NT2/D1 (cell line): ENCODE measurements at regions not wholly inside any gene's neighbourhood (a gene's known extent, or its start where the extent isn't known, plus 50 kb on each side); places are given as distances from the start of the nearest gene placed in this dataset.

Experiments used
- YY1 ChIP-seq: IDR thresholded peaks from 2 replicates; pipeline ENCODE4 v1.6.1; 2011; ENCODE audit not compliant: insufficient read length, insufficient read depth
- ZNF274 ChIP-seq: IDR thresholded peaks from 2 replicates; pipeline ENCODE4 v1.6.1; 2011; ENCODE audit warnings: mild to moderate bottlenecking, low read depth, low read length

DNA sequence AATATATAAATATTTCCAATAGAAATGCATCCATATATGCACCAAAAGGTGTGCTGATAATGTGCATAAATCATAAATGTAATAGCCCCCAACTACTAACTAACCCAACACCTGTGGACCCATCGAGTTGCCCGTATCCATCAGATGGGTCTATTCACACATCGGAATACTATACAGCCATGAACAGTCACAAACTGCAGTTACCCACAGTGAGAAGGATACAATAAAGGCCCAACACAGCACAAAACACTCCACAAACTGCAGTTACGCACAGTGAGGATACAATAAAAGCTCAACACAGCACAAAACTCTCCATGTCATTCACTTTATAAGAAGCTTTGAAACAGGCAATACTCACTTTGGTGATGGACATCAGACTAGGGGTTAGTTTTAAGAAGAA lies 145.3 kb upstream of the OTOS start:
- TF ChIP-seq YY1 (no peak), ZNF274 (no peak)
